ENCODE measurements at regions not wholly inside any gene's neighbourhood (a gene's known extent, or its start where the extent isn't known, plus 50 kb on each side); places are given as distances from the start of the nearest gene placed in this dataset.
A peak's percentile ranks its signal among the peaks of the same experiment; 100 is the strongest.

DNA sequence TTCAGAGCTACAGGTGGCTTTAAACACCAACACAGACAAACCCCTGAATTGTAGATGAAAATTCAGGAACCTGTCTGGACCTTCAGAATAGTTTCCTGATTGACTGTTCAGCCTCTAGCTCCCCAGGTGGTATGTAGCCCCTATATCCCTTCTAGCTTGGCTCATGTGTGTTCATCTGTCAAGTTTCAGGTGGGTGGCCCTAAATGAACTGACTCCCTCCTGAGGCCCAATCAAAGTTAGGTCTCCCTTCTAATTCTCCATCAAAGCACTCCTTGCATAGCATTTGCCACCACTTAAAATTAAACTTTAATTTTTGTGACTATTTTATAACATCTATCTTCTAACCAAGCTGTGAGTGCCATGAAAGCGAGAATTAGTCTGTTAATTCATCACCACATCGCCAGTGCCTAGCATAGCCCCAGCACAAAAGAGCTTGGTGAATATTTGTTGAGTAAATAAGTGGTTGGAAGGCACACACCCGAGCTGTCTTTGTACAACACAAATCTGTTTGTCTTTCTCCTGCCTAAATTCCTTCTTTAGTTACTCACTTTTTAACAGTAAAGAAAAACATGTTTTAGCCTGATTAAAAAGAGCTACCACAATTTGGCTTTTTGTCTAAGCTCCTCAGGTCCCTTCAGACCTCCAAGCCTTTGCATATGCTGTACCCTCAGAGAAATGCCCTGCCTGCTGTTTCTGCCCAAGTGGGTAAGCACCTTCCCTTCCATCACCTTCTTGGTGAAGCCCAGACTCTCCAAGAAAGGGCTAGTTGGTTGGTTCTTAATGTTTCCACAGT, 138.1 kb upstream of the HMHB1 start (continued):
- TF ChIP-seq, protein P1, sequence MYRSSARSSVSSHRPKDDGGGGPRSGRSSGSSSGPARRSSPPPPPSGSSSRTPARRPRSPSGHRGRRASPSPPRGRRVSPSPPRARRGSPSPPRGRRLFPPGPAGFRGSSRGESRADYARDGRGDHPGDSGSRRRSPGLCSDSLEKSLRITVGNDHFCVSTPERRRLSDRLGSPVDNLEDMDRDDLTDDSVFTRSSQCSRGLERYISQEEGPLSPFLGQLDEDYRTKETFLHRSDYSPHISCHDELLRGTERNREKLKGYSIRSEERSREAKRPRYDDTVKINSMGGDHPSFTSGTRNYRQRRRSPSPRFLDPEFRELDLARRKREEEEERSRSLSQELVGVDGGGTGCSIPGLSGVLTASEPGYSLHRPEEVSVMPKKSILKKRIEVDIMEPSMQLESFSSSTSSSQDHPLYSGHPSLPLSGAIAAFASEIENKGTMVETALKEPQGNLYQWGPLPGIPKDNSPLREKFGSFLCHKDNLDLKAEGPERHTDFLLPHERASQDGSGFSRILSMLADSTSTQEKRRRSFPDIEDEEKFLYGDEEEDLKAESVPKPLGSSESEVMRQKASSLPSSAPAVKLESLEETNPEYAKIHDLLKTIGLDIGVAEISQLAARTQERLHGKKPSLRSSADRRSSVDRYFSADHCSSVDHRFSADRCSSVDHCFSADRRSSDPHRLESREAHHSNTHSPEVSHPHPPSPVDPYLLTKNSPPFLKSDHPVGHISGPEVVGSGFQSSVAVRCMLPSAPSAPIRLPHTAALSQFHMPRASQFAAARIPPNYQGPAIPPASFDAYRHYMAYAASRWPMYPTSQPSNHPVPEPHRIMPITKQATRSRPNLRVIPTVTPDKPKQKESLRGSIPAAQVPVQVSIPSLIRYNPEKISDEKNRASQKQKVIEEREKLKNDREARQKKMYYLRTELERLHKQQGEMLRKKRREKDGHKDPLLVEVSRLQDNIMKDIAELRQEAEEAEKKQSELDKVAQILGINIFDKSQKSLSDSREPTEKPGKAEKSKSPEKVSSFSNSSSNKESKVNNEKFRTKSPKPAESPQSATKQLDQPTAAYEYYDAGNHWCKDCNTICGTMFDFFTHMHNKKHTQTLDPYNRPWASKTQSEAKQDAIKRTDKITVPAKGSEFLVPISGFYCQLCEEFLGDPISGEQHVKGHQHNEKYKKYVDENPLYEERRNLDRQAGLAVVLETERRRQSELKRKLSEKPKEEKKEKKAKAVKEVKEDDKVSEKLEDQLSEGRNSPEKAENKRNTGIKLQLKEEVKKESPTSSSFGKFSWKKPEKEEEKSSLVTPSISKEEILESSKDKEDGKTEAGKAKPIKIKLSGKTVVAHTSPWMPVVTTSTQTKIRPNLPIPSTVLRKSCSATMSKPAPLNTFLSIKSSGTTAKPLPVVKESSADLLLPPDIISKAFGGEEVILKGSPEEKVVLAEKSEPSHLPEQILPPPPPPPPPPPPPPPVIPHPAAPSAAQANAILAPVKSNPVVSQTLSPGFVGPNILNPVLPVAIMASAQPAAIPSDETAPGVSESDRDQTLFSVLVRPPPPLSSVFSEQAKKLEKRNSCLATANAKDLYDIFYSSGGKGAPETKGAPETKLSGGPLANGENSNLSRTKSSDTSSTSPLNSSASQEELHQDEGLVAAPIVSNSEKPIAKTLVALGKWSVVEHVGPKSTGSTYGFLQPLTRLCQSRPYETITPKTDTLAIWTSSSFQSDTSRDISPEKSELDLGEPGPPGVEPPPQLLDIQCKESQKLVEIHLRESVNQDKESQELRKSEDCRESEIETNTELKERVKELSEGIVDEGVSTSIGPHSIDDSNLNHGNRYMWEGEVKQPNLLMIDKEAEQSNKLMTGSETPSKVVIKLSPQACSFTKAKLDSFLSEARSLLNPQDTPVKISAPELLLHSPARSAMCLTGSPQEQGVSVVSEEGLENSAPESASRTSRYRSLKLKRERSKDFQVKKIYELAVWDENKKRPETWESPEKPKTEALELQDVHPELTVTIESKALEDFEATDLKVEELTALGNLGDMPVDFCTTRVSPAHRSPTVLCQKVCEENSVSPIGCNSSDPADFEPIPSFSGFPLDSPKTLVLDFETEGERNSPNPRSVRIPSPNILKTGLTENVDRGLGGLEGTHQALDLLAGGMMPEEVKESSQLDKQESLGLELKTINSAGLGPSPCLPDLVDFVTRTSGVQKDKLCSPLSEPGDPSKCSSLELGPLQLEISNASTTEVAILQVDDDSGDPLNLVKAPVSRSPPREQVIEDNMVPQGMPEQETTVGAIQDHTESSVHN (CRISPR knock-in tag; IDR thresholded peaks at IDR 0.05) = 0 out of 2 replicates have a peak, but pooled peaks have one; percentile 36
- TF ChIP-seq NFE2L2 (IDR thresholded peaks at IDR 0.05; ENCODE audit: low read length) = no peak
- TF ChIP-seq, protein P2, sequence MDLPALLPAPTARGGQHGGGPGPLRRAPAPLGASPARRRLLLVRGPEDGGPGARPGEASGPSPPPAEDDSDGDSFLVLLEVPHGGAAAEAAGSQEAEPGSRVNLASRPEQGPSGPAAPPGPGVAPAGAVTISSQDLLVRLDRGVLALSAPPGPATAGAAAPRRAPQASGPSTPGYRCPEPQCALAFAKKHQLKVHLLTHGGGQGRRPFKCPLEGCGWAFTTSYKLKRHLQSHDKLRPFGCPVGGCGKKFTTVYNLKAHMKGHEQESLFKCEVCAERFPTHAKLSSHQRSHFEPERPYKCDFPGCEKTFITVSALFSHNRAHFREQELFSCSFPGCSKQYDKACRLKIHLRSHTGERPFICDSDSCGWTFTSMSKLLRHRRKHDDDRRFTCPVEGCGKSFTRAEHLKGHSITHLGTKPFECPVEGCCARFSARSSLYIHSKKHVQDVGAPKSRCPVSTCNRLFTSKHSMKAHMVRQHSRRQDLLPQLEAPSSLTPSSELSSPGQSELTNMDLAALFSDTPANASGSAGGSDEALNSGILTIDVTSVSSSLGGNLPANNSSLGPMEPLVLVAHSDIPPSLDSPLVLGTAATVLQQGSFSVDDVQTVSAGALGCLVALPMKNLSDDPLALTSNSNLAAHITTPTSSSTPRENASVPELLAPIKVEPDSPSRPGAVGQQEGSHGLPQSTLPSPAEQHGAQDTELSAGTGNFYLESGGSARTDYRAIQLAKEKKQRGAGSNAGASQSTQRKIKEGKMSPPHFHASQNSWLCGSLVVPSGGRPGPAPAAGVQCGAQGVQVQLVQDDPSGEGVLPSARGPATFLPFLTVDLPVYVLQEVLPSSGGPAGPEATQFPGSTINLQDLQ (CRISPR knock-in tag; IDR thresholded peaks at IDR 0.05) = no peak
- no peak for TF ChIP-seq XRCC5 (optimal IDR thresholded peaks at IDR 0.05; ENCODE audit: low read length)
- no peak for TF ChIP-seq JARID2 (CRISPR knock-in tag; IDR thresholded peaks at IDR 0.05; ENCODE audit: insufficient replicate concordance)
- no peak for TF ChIP-seq MEIS2 (CRISPR knock-in tag; IDR thresholded peaks at IDR 0.05)
- TF ChIP-seq, protein P3, sequence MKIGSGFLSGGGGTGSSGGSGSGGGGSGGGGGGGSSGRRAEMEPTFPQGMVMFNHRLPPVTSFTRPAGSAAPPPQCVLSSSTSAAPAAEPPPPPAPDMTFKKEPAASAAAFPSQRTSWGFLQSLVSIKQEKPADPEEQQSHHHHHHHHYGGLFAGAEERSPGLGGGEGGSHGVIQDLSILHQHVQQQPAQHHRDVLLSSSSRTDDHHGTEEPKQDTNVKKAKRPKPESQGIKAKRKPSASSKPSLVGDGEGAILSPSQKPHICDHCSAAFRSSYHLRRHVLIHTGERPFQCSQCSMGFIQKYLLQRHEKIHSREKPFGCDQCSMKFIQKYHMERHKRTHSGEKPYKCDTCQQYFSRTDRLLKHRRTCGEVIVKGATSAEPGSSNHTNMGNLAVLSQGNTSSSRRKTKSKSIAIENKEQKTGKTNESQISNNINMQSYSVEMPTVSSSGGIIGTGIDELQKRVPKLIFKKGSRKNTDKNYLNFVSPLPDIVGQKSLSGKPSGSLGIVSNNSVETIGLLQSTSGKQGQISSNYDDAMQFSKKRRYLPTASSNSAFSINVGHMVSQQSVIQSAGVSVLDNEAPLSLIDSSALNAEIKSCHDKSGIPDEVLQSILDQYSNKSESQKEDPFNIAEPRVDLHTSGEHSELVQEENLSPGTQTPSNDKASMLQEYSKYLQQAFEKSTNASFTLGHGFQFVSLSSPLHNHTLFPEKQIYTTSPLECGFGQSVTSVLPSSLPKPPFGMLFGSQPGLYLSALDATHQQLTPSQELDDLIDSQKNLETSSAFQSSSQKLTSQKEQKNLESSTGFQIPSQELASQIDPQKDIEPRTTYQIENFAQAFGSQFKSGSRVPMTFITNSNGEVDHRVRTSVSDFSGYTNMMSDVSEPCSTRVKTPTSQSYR (CRISPR knock-in tag; IDR thresholded peaks at IDR 0.05; ENCODE audit: borderline replicate concordance) = no peak
- TF ChIP-seq TCF12 (IDR thresholded peaks at IDR 0.05) = no peak
- no peak for TF ChIP-seq TCF12 (CRISPR knock-in tag; IDR thresholded peaks at IDR 0.05)
- no peak for TF ChIP-seq POLR2A (IDR thresholded peaks at IDR 0.05; ENCODE audit: insufficient read depth in 1 of 2, low read depth in 2 of 2, low read length in 2 of 2)
- TF ChIP-seq SAFB2 (CRISPR knock-in tag; IDR thresholded peaks at IDR 0.05; ENCODE audit: borderline replicate concordance, low read depth) = no peak
- TF ChIP-seq, protein P4, sequence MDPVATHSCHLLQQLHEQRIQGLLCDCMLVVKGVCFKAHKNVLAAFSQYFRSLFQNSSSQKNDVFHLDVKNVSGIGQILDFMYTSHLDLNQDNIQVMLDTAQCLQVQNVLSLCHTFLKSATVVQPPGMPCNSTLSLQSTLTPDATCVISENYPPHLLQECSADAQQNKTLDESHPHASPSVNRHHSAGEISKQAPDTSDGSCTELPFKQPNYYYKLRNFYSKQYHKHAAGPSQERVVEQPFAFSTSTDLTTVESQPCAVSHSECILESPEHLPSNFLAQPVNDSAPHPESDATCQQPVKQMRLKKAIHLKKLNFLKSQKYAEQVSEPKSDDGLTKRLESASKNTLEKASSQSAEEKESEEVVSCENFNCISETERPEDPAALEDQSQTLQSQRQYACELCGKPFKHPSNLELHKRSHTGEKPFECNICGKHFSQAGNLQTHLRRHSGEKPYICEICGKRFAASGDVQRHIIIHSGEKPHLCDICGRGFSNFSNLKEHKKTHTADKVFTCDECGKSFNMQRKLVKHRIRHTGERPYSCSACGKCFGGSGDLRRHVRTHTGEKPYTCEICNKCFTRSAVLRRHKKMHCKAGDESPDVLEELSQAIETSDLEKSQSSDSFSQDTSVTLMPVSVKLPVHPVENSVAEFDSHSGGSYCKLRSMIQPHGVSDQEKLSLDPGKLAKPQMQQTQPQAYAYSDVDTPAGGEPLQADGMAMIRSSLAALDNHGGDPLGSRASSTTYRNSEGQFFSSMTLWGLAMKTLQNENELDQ (CRISPR knock-in tag; IDR thresholded peaks at IDR 0.05; ENCODE audit: borderline replicate concordance) = no peak
- TF ChIP-seq ZKSCAN8 (CRISPR knock-in tag; IDR thresholded peaks at IDR 0.05; ENCODE audit: borderline replicate concordance) = no peak

Measured in HepG2 (cell line).